ENCODE measurements at regions not wholly inside any gene's neighbourhood (a gene's known extent, or its start where the extent isn't known, plus 50 kb on each side); places are given as distances from the start of the nearest gene placed in this dataset.

DNA sequence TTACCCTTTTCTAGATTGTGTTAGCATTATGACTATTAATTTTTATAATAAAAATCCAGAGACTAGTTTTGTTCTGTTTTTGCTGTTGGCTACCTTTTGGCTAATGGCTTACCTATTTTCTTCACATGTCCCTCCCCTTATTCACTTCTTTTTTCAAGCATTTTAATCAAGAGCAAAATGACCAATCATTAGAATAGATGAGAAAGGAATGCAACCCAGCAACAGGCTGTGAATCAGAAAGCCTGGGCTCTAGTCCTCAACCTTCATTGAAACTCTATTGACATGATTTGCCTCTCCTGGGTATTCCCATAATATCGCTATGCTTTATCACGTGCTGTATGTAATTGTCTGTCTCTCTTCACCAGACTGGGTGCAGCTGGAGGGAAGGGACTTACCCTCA lies 370.1 kb downstream of the IRS1 start (continued):
- TF ChIP-seq POLR2AphosphoS5 (IDR thresholded peaks at IDR 0.05; ENCODE audit: low read depth, low read length) (no peak), ZMYM2 (CRISPR knock-in tag; IDR thresholded peaks at IDR 0.05) (no peak), ZNF644 (CRISPR knock-in tag; IDR thresholded peaks at IDR 0.05; ENCODE audit: low read depth) (no peak)
- TF ChIP-seq, protein P1, sequence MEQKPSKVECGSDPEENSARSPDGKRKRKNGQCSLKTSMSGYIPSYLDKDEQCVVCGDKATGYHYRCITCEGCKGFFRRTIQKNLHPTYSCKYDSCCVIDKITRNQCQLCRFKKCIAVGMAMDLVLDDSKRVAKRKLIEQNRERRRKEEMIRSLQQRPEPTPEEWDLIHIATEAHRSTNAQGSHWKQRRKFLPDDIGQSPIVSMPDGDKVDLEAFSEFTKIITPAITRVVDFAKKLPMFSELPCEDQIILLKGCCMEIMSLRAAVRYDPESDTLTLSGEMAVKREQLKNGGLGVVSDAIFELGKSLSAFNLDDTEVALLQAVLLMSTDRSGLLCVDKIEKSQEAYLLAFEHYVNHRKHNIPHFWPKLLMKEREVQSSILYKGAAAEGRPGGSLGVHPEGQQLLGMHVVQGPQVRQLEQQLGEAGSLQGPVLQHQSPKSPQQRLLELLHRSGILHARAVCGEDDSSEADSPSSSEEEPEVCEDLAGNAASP (CRISPR knock-in tag; IDR thresholded peaks at IDR 0.05; ENCODE audit: borderline replicate concordance), result no peak

DNA sequence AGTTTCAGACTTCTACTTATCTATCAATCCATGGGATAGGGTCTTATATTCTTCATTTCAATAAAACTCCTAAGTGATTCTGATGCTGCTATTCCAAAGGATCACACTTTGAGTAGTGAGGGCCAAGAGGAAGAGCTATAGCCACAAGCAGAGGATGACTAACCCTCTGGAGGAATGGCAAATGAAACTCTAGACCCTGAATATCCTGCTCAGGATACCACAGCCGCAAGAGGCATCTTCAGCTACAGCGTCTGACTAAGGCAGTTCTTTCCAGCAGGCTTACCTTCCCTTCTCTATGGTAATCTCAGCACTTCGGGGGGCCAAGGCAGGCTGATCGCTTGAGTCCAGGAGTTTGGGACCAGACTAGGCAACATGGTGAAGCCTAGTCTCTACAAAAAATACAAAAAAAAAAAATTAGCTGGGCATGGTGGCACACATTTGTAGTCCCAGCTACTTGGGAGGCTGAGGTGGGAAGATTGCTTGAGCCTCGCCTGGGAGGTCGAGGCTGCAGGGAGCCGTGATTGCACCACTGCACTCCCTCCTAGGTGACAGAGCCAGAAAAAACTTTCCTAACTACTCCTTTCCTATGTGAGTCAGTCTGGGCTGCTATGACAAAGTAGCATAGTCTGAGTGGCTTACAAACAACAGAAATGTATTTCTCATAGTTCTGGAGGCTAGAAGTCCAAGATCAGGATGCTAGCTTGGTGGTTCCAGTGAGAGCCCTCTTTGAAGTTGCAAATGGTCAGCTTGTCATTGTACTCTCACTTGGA lies 371.9 kb downstream of the IRS1 start:
- intact Hi-C loops (cut with micrococcal nuclease; ENCODE audit: unreplicated experiment) (loop anchor here (10.0 kb wide), 1 partner anchor 377 kb away; no protein-coding TSS in a partner anchor), in situ Hi-C loops (cut with HindIII; ENCODE audit: extremely low pct_ligation_motif_present, low pct_unique_long_range_greater_than_20kb) (no loop called here)
- H3K27ac ChIP-seq (ENCODE audit: extremely low read length, insufficient read depth, low read length), result peak overlapping the region; percentile 31
- peak; percentile 20 for DNase-seq (ENCODE audit: low spot score)
- H3K9ac ChIP-seq (ENCODE audit: insufficient read depth, low read depth, low read length), result no peak overlapping the region; the same call in 1 of the 2 replicates
- CTCF ChIA-PET (ENCODE audit: low intra/inter-chr PET ratio, low total read pairs), result no interaction called here
- H3K79me2 ChIP-seq (ENCODE audit: insufficient read depth, low read length), result no peaks in the 10 kb centered on the region
- H3K4me2 ChIP-seq (ENCODE audit: low read depth, low read length), result no peak overlapping the region
- H3K9me3 ChIP-seq (ENCODE audit: low read length), result no peaks in the 10 kb centered on the region
- no peak overlapping the region for H3K4me3 ChIP-seq (replicated peaks in 1 of 3; ENCODE audit: insufficient read depth in 1 of 3, low read depth in 2 of 3, low read length in 3 of 3)
- BruUV-seq (replicated peaks), result no TSS peak
- H3K36me3 ChIP-seq (replicated peaks in 1 of 2; ENCODE audit: control insufficient read depth in 1 of 2, insufficient read depth in 2 of 2, low read length in 2 of 2), result no peaks in the 10 kb centered on the region
- H3K27me3 ChIP-seq (ENCODE audit: control insufficient read depth in 1 of 2, insufficient read depth in 2 of 2, low read length in 2 of 2), result no peaks in the 10 kb centered on the region
- H4K20me1 ChIP-seq (ENCODE audit: insufficient read depth, low read length), result no peaks in the 10 kb centered on the region
- ATAC-seq, result peak; percentile 55
- no peak for FAIRE-seq
- WGBS (ENCODE audit: low lambda C conversion rate), result 91% methylated on average over 7 of the region's 7 CpGs
- peaks cover 50% of the 10 kb centered on the region for H3K4me1 ChIP-seq (ENCODE audit: insufficient read depth, low read length)
- H2AFZ ChIP-seq (ENCODE audit: low read length), result no peak overlapping the region
- POLR2A ChIA-PET, result interaction anchor here (0.8 to 1.1 kb wide), 2 partner anchors 14 to 50 kb away, joined by 3 read pairs; no protein-coding TSS in a partner anchor
- TF ChIP-seq ZNF687 (CRISPR knock-in tag; IDR thresholded peaks at IDR 0.05) (peak; percentile 36), ZNF644 (CRISPR knock-in tag; IDR thresholded peaks at IDR 0.05; ENCODE audit: low read depth) (0 out of 2 replicates have a peak, but pooled peaks have one; percentile 7), ZNF598 (CRISPR knock-in tag; IDR thresholded peaks at IDR 0.05; ENCODE audit: borderline replicate concordance) (0 out of 2 replicates have a peak, but pooled peaks have one; percentile 49), NFATC3 (CRISPR knock-in tag; IDR thresholded peaks at IDR 0.05) (no peak), ZBTB44 (CRISPR knock-in tag; IDR thresholded peaks at IDR 0.05) (no peak), GTF2F1 (IDR thresholded peaks at IDR 0.05; ENCODE audit: low read length) (no peak)
- TF ChIP-seq, protein P2, sequence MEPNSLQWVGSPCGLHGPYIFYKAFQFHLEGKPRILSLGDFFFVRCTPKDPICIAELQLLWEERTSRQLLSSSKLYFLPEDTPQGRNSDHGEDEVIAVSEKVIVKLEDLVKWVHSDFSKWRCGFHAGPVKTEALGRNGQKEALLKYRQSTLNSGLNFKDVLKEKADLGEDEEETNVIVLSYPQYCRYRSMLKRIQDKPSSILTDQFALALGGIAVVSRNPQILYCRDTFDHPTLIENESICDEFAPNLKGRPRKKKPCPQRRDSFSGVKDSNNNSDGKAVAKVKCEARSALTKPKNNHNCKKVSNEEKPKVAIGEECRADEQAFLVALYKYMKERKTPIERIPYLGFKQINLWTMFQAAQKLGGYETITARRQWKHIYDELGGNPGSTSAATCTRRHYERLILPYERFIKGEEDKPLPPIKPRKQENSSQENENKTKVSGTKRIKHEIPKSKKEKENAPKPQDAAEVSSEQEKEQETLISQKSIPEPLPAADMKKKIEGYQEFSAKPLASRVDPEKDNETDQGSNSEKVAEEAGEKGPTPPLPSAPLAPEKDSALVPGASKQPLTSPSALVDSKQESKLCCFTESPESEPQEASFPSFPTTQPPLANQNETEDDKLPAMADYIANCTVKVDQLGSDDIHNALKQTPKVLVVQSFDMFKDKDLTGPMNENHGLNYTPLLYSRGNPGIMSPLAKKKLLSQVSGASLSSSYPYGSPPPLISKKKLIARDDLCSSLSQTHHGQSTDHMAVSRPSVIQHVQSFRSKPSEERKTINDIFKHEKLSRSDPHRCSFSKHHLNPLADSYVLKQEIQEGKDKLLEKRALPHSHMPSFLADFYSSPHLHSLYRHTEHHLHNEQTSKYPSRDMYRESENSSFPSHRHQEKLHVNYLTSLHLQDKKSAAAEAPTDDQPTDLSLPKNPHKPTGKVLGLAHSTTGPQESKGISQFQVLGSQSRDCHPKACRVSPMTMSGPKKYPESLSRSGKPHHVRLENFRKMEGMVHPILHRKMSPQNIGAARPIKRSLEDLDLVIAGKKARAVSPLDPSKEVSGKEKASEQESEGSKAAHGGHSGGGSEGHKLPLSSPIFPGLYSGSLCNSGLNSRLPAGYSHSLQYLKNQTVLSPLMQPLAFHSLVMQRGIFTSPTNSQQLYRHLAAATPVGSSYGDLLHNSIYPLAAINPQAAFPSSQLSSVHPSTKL (CRISPR knock-in tag; IDR thresholded peaks at IDR 0.05), result peak; percentile 18; the same call in 1 of the 2 replicates
